Loucy (cell line): ENCODE measurements at regions not wholly inside any gene's neighbourhood (a gene's known extent, or its start where the extent isn't known, plus 50 kb on each side); places are given as distances from the start of the nearest gene placed in this dataset.

Experiments
- H2AFZ ChIP-seq: fragments of 200-600 bp; sonication (generic); 2 replicates; pipeline ENCODE4 v1.6.0; 2016; ENCODE audit warnings: antibody characterized with exemption, mild to moderate bottlenecking, low read length, moderate library complexity
- H3F3A ChIP-seq: fragments of 200-600 bp; 2 replicates; pipeline ENCODE4 v1.6.0; 2016; ENCODE audit warnings: antibody characterized with exemption, low read depth, mild to moderate bottlenecking
- H3K27me3 ChIP-seq: fragments of 200-600 bp; sonication (generic); 2 replicates; pipeline ENCODE4 v1.6.1; 2014; ENCODE audit warnings: low read length, mild to moderate bottlenecking; ENCODE audit not compliant: insufficient read depth, poor library complexity, severe bottlenecking
- H3K36me3 ChIP-seq: fragments of 200-600 bp; sonication (generic); 2 replicates; pipeline ENCODE4 v1.6.1; 2016; ENCODE audit warnings: low read length; ENCODE audit not compliant: insufficient read depth
- H3K4me1 ChIP-seq: fragments of 200-600 bp; sonication (generic); 2 replicates; pipeline ENCODE4 v1.5.1; 2014; ENCODE audit warnings: low read length, mild to moderate bottlenecking; ENCODE audit not compliant: insufficient read depth, poor library complexity, severe bottlenecking
- H3K4me2 ChIP-seq: fragments of 200-600 bp; sonication (generic); 2 replicates; pipeline ENCODE4 v1.6.0; 2014; ENCODE audit warnings: antibody characterized with exemption, low read length, low read depth, mild to moderate bottlenecking; ENCODE audit not compliant: poor library complexity, severe bottlenecking
- H3K4me3 ChIP-seq: fragments of 200-600 bp; sonication (generic); 2 replicates; pipeline ENCODE4 v1.5.1; 2014; ENCODE audit warnings: low read length, mild to moderate bottlenecking, mixed read lengths; ENCODE audit not compliant: poor library complexity, severe bottlenecking
- H3K79me2 ChIP-seq: fragments of 200-600 bp; sonication (generic); 2 replicates; pipeline ENCODE4 v1.6.1; 2014; ENCODE audit warnings: low read length; ENCODE audit not compliant: insufficient read depth
- H3K9ac ChIP-seq: fragments of 200-600 bp; sonication (generic); 2 replicates; pipeline ENCODE4 v1.6.0; 2014; ENCODE audit warnings: mild to moderate bottlenecking, low read depth, low read length, moderate library complexity; ENCODE audit not compliant: poor library complexity, severe bottlenecking
- H3K9me2 ChIP-seq: fragments of 200-600 bp; sonication (generic); replicated peaks from 2 replicates; pipeline ENCODE4 v1.6.1; 2016; ENCODE audit warnings: low read depth, low read length, mixed read lengths
- H3K9me3 ChIP-seq: fragments of 200-600 bp; sonication (generic); 2 replicates; pipeline ENCODE4 v1.6.1; 2014; ENCODE audit warnings: mild to moderate bottlenecking, antibody characterized with exemption, low read length, low read depth; ENCODE audit not compliant: insufficient read depth
- H4K20me1 ChIP-seq: fragments of 200-600 bp; sonication (generic); 2 replicates; pipeline ENCODE4 v1.6.0; 2014; ENCODE audit warnings: antibody characterized with exemption, low read length, mild to moderate bottlenecking; ENCODE audit not compliant: insufficient read depth, poor library complexity, severe bottlenecking
- EZH2phosphoT487 ChIP-seq: fragments of 200-600 bp; IDR thresholded peaks from 2 replicates; pipeline ENCODE4 v1.6.1; 2018; ENCODE audit warnings: antibody characterized with exemption, mild to moderate bottlenecking, moderate library complexity, borderline replicate concordance
- TF ChIP-seq, protein P1 (sequence below): fragments of 200-600 bp; sonication (generic); conservative IDR thresholded peaks from 2 replicates; pipeline ENCODE4 v1.5.1; 2014; ENCODE audit warnings: mild to moderate bottlenecking, antibody characterized with exemption, low read length

DNA sequence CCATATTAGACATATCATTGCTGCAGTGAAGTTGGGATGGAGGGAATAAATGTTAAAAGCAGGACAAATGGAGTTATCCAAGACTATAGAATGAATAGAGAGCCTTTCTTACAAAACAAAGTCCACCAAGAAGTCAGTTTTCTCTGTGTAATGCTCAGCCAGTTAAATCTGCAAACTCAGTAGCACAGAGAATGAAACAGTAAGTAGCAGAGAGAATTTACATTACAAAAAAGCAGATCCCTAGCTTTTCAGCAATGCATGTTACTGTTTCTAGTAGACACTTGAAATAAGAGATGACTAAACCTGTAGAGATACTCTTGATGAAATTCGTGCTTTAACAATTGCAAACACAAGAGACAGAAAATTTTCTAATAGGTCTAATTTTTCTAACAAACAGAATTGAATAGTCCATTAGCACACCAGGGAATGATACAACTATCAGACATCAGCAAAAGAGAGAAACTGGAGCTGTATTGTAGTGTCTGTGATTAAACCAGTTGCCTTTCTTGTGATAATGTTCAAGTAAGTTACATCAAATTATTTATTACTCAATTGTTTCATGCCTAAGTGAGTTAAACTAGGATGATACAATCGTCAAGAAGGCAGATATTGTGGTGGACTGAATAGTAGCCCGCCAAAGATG, 322.2 kb upstream of the DDX18 start:
- no peak overlapping the region for H3K4me3 ChIP-seq
- no peaks in the 10 kb centered on the region for H3K9me2 ChIP-seq
- H3F3A ChIP-seq = no peaks in the 10 kb centered on the region
- peaks cover 14% of the 10 kb centered on the region for H3K4me1 ChIP-seq
- H3K27me3 ChIP-seq = no peaks in the 10 kb centered on the region
- no peak overlapping the region for H2AFZ ChIP-seq
- H3K9me3 ChIP-seq = peaks cover 4% of the 10 kb centered on the region; the same call in 1 of the 2 replicates
- H3K4me2 ChIP-seq = no peak overlapping the region
- H3K36me3 ChIP-seq = no peaks in the 10 kb centered on the region
- no peak overlapping the region for H3K9ac ChIP-seq
- no peaks in the 10 kb centered on the region for H4K20me1 ChIP-seq
- TF ChIP-seq, protein P1, sequence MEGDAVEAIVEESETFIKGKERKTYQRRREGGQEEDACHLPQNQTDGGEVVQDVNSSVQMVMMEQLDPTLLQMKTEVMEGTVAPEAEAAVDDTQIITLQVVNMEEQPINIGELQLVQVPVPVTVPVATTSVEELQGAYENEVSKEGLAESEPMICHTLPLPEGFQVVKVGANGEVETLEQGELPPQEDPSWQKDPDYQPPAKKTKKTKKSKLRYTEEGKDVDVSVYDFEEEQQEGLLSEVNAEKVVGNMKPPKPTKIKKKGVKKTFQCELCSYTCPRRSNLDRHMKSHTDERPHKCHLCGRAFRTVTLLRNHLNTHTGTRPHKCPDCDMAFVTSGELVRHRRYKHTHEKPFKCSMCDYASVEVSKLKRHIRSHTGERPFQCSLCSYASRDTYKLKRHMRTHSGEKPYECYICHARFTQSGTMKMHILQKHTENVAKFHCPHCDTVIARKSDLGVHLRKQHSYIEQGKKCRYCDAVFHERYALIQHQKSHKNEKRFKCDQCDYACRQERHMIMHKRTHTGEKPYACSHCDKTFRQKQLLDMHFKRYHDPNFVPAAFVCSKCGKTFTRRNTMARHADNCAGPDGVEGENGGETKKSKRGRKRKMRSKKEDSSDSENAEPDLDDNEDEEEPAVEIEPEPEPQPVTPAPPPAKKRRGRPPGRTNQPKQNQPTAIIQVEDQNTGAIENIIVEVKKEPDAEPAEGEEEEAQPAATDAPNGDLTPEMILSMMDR = no peak
- no peak for TF ChIP-seq EZH2phosphoT487
- H3K79me2 ChIP-seq = no peaks in the 10 kb centered on the region

DNA sequence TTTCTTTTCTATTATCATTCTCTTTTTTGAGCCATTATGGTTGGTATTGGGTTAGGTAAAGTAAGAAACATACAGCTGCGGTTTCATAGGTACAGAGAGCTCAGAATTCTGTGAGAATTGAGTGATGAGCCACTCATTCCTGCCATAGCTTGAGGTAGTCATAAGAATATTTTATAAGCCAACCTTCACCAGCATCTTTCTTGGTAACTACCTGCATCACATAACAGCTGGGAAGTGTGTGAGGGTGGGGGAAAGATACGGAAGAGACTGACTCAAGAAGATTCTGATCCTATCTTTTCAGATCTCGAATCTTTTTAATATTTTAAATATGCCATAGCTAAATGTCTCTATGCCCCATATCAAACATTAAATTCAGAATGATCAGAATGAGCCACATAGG, 313.8 kb upstream of the DDX18 start:
- no peak overlapping the region for H2AFZ ChIP-seq
- TF ChIP-seq, protein P1 = no peak
- no peak for TF ChIP-seq EZH2phosphoT487
- H4K20me1 ChIP-seq = no peaks in the 10 kb centered on the region
- no peaks in the 10 kb centered on the region for H3K27me3 ChIP-seq
- no peaks in the 10 kb centered on the region for H3F3A ChIP-seq
- H3K4me1 ChIP-seq = no peaks in the 10 kb centered on the region
- H3K36me3 ChIP-seq = no peaks in the 10 kb centered on the region
- no peaks in the 10 kb centered on the region for H3K79me2 ChIP-seq
- no peak overlapping the region for H3K4me3 ChIP-seq
- no peaks in the 10 kb centered on the region for H3K9me2 ChIP-seq
- H3K9ac ChIP-seq = no peak overlapping the region
- no peak overlapping the region for H3K4me2 ChIP-seq
- H3K9me3 ChIP-seq = no peaks in the 10 kb centered on the region

DNA sequence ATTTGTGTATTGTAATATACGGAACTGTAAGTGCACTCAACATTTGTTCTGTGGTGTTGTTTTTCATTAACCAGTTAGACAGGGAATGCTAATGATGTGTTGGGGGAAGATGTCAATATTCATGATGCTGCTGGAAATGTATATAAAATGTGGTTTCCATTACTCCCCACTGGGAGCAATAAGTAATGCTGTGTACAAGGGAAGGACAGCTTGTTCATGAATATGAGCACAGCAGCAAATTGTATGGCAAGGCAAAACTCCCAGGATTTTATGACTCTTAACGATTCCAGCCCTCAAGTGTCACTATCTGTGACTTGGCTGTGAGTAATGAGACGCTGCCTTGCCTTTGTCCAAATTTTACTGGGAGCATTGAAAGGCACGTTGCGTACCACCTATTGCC, 312.4 kb upstream of the DDX18 start:
- Histone ChIP-seq H4K20me1 (no peaks in the 10 kb centered on the region), H3K9me2 (no peaks in the 10 kb centered on the region), H3K27me3 (no peaks in the 10 kb centered on the region), H3K4me3 (no peak overlapping the region), H3F3A (no peaks in the 10 kb centered on the region), H3K4me1 (no peaks in the 10 kb centered on the region), H2AFZ (no peak overlapping the region), H3K36me3 (no peaks in the 10 kb centered on the region), H3K4me2 (no peak overlapping the region), H3K9me3 (no peaks in the 10 kb centered on the region), H3K79me2 (no peaks in the 10 kb centered on the region), H3K9ac (no peak overlapping the region)
- TF ChIP-seq, protein P1 = no peak
- TF ChIP-seq EZH2phosphoT487 = no peak
